Vagina (tissue), 2 donors: ENCODE measurements at regions not wholly inside any gene's neighbourhood (a gene's known extent, or its start where the extent isn't known, plus 50 kb on each side); places are given as distances from the start of the nearest gene placed in this dataset.

ENCODE experiments used
- CTCF ChIP-seq, 3 experiments: fragments of 450-650 bp in 2 of 3; fragments of 200-600 bp in 1 of 3; sonication (generic) in 1 of 3; IDR thresholded peaks; one replicate each; pipeline ENCODE4 v1.5.1; 2017 to 2019; ENCODE audit warnings: antibody characterized with exemption in 3 of 3, mild to moderate bottlenecking in 2 of 3, moderate library complexity in 2 of 3
- POLR2AphosphoS5 ChIP-seq, 2 donors: sonication (generic); formaldehyde crosslinking; IDR thresholded peaks; one replicate each; pipeline ENCODE4 v1.9.0; 2017; ENCODE audit warnings: antibody characterized with exemption in 2 of 2, mild to moderate bottlenecking in 2 of 2, low read depth in 1 of 2; ENCODE audit not compliant: insufficient read depth in 1 of 2

- no peak for TF ChIP-seq CTCF (IDR thresholded peaks at IDR 0.05)
- no peak for TF ChIP-seq POLR2AphosphoS5 (IDR thresholded peaks at IDR 0.05; ENCODE audit: insufficient read depth in 1 of 2, low read depth in 1 of 2)
Measured at GRCh38 chr1:29623501-29623900, 387.2 kb downstream of the PTPRU start.
